ENCODE measurements at regions not wholly inside any gene's neighbourhood (a gene's known extent, or its start where the extent isn't known, plus 50 kb on each side); places are given as distances from the start of the nearest gene placed in this dataset.
"Not testable (repeated sequence)": the region's sequence is repeated elsewhere in the genome, so short reads cannot be mapped to it uniquely, and the experiment has no call there.

DNA sequence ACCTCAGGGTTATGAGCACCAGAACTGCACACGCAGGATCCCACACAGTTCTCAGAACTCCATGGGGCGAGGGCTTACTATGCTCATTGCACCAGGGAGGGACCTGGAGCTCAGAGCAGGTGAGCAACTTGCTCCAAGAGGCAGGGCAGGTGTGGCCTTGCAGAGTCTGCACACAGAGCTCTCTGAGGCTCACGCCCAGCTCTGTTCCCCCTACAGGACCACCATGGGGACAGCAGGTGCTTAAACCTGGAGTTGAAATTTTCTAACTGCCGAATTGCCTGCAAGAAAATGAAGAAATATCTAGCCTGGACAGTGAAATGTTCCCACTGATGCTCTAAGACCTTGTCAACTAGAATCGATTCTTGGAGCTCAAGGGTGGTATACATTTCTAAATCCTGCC is 49.9 kb upstream of the MSMB start:
- ATAC-seq; DNase-seq; H3K4me1 ChIP-seq; intact Hi-C loops (cut with DNase I); H3K27me3 ChIP-seq; H3K4me3 ChIP-seq; H3K27ac ChIP-seq; H3K36me3 ChIP-seq; H3K9me3 ChIP-seq: not testable (repeated sequence)

DNA sequence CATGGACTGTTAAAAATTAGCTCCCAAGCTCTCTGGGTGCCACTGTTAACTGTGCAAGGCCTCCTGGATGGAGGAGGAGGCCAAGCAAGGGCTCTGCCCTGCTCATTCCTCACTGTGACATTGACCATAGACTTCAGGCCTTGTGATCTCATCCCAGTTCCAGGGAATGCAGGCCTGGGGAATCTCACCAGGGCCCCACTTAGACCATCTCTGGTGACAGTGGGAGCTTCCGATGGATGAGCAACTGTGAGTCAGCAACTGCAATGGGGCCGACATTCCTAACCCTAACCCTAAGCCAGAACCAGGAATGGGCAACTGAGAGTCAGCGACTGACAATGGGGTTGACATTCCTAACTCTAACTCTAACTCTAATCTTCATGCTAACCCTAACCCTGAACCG is 50.4 kb upstream of the MSMB start:
- no peaks in the 10 kb centered on the region for H3K36me3 ChIP-seq
- no peak for ATAC-seq
- DNase-seq: no peak
- H3K27me3 ChIP-seq: no peaks in the 10 kb centered on the region
- no peaks in the 10 kb centered on the region for H3K9me3 ChIP-seq
- H3K4me1 ChIP-seq: no peaks in the 10 kb centered on the region
- no peak overlapping the region for H3K27ac ChIP-seq
- intact Hi-C loops (cut with DNase I): no loop called here
- no peak for TF ChIP-seq CTCF (IDR thresholded peaks at IDR 0.05)
- no peak overlapping the region for H3K4me3 ChIP-seq

GRCh38 chr10:46096909-46097575 is 51.0 kb upstream of the MSMB start:
- no peak for ATAC-seq
- no peaks in the 10 kb centered on the region for H3K4me1 ChIP-seq
- no peaks in the 10 kb centered on the region for H3K27me3 ChIP-seq
- TF ChIP-seq CTCF (IDR thresholded peaks at IDR 0.05): no peak
- H3K4me3 ChIP-seq: no peak overlapping the region
- no peak for DNase-seq
- no peaks in the 10 kb centered on the region for H3K9me3 ChIP-seq
- no peak overlapping the region for H3K27ac ChIP-seq
- intact Hi-C loops (cut with DNase I): no loop called here
- H3K36me3 ChIP-seq: no peaks in the 10 kb centered on the region

GRCh38 chr10:46097576-46098317 is 51.7 kb upstream of the MSMB start:
- TF ChIP-seq CTCF (IDR thresholded peaks at IDR 0.05): no peak
- intact Hi-C loops (cut with DNase I): no loop called here
- no peak for DNase-seq
- H3K9me3 ChIP-seq: no peaks in the 10 kb centered on the region
- H3K27me3 ChIP-seq: no peaks in the 10 kb centered on the region
- no peak overlapping the region for H3K4me3 ChIP-seq
- no peak overlapping the region for H3K27ac ChIP-seq
- no peaks in the 10 kb centered on the region for H3K36me3 ChIP-seq
- no peaks in the 10 kb centered on the region for H3K4me1 ChIP-seq
- no peak for ATAC-seq

DNA sequence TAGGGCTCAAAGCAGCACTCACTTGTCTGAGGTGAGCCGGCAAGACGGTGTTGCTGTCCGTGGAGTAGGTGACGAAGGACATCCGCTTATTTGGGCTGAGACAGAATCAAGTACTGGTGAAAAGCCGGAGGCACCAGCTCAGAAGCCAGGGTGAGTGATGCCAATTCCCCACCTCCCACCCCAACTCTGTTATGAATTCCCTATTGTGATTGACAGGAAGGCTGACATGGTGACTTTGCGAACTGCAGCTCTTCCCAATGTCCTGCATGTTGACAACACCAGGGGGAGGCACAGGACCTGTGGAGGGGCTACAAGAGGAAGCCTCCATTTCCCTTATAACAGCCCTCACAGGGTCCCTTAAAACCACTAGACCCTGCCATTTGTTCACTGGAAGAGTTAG is 52.3 kb upstream of the MSMB start:
- intact Hi-C loops (cut with DNase I): no loop called here
- no peak for TF ChIP-seq CTCF (IDR thresholded peaks at IDR 0.05)
- Histone ChIP-seq H3K27ac (no peak overlapping the region), H3K27me3 (no peaks in the 10 kb centered on the region), H3K36me3 (no peaks in the 10 kb centered on the region), H3K4me1 (no peaks in the 10 kb centered on the region), H3K9me3 (no peaks in the 10 kb centered on the region), H3K4me3 (no peak overlapping the region)
- no peak for ATAC-seq
- no peak for DNase-seq

- H3K4me1 ChIP-seq; intact Hi-C loops (cut with DNase I); H3K4me3 ChIP-seq; DNase-seq; H3K27me3 ChIP-seq; H3K36me3 ChIP-seq; ATAC-seq; H3K9me3 ChIP-seq; H3K27ac ChIP-seq: not testable (repeated sequence)
Observed at GRCh38 chr10:46098925-46099324, 52.9 kb upstream of the MSMB start.

Data from upper lobe of right lung (tissue), 1 donor.